Astrocyte of the cerebellum (primary cell): ENCODE measurements at regions not wholly inside any gene's neighbourhood (a gene's known extent, or its start where the extent isn't known, plus 50 kb on each side); places are given as distances from the start of the nearest gene placed in this dataset.

ENCODE experiments used
- DNase-seq: peaks from one replicate; pipeline ENCODE4 v3.0.0-alpha.2; 2011; ENCODE audit warnings: low read depth
- H3K4me3 ChIP-seq: 2 replicates; pipeline ENCODE4 v1.5.1; 2011; ENCODE audit warnings: mild to moderate bottlenecking, low read depth, low read length, moderate library complexity
- CTCF ChIP-seq: IDR thresholded peaks from 2 replicates; pipeline ENCODE4 v1.5.1; 2012; ENCODE audit warnings: low read length, low read depth, moderate library complexity, mild to moderate bottlenecking; ENCODE audit errors: missing control alignments
- in situ Hi-C: cut with HindIII; loops from 2 replicates; pipeline ENCODE4 v1.10.0; 2017; ENCODE audit warnings: low sequenced_read_pairs

GRCh38 chr7:46586406-46586805 lies 665.3 kb upstream of the IGFBP3 start:
- DNase-seq: no peak
- no peak overlapping the region for H3K4me3 ChIP-seq
- in situ Hi-C loops: no loop called here
- TF ChIP-seq CTCF: no peak

DNA sequence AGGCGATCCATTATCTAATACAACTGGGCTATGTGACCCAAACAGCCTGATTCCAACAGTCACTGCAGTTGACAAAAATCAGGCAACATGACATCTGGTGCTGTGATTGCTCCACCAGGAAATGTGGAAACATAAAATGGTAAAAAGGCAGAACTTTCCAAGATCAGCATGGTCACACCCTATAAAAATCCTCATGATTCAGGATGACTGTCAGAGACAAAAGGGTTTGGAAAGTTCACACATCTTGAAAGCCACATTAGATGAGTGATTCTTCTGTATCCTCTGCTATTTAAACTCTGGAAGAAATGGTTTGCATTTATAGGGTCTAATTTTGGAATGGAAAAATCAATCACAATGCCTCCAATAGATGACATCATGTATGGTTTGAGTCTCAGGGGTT lies 662.6 kb upstream of the IGFBP3 start:
- TF ChIP-seq CTCF: no peak
- no peak overlapping the region for H3K4me3 ChIP-seq
- in situ Hi-C loops: no loop called here
- DNase-seq: no peak

DNA sequence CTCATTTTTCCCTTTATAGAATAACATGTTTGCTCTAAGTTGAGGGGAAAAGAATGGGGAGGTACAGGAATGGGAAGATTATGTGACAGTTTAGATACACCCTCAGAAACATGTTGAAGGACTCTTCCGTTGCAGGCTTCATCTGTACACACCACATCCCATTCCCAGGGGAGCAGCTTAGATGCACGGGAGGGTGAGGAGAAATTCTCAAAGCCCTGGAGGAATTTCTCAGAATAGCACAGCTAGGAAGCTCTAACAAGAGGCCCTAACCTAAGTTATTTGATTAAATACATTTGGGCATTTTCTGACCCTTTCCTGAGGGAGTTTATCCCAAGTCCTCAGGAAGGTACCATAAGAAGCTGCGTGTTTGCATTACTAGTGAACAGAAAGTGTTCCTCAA lies 660.2 kb upstream of the IGFBP3 start:
- no peak overlapping the region for H3K4me3 ChIP-seq
- in situ Hi-C loops: no loop called here
- DNase-seq: no peak
- TF ChIP-seq CTCF: no peak

DNA sequence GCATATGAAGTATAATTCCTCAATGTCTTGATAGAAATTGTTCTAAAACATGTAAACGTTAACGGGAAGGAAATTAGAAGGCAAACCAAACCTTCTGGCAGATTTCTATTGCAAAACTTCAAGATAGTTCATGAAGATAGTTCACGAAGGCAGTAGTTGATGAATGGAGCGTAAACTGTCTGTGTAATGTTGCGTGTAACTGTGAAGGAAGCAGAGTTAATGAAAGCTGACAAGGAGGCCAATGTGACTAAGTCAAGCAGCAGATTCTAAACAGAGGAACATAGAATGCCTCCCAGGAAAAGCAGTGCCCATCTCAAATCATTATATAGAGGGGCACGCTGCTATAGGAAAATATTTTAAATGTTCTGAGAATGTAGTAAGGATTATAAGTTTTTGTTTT lies 659.7 kb upstream of the IGFBP3 start:
- DNase-seq: no peak
- no peak for TF ChIP-seq CTCF
- in situ Hi-C loops: no loop called here
- no peak overlapping the region for H3K4me3 ChIP-seq

DNA sequence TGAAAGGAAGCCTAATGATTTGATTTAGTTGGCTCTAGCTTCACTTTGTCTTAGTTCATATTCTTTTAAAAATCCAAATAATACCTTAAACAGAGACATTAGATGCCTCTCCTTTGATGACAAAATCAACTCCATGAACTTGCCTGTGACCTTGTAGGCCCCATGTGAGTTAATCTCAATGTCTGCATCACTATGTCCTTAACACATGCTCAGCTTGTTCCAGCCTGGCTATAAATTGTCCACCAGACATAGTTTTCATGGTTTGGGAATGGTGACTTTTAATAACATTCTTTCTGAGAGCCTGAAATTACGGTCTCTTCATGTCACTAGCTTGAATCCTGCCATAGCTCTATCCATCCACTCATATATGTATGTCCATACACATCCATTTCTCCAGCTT lies 656.3 kb upstream of the IGFBP3 start:
- DNase-seq: no peak
- in situ Hi-C loops: no loop called here
- no peak for TF ChIP-seq CTCF
- no peak overlapping the region for H3K4me3 ChIP-seq

DNA sequence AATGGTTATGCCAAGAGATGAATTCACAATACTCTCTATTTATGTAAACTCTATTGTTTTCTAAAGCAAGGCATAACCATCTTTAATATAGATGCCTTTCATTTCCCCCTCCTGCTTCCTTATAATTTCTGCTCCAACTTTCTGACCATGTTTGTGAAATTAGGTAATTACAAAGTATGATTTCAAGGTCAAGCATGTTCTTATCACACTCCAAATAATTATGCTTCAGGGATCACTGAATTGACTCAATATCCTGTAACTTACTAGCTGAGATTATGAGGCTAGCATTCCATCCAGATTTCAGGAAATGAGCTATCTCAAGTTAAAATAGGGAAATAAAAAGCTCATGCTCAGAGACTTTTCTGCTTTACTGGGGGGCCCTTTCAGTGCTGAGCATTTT lies 655.9 kb upstream of the IGFBP3 start:
- no peak for TF ChIP-seq CTCF
- in situ Hi-C loops: no loop called here

GRCh38 chr7:46572691-46573090 lies 651.6 kb upstream of the IGFBP3 start:
- H3K4me3 ChIP-seq: no peak overlapping the region
- DNase-seq: no peak
- TF ChIP-seq CTCF: no peak
- in situ Hi-C loops: no loop called here

More for the DNA sequence above, 655.9 kb upstream of the IGFBP3 start:
- DNase-seq: no peak
- no peak overlapping the region for H3K4me3 ChIP-seq
